Activated naive CD8-positive, alpha-beta T cell treated with anti-CD3 and anti-CD28 coated beads for 36 hours (primary cell): ENCODE measurements at regions not wholly inside any gene's neighbourhood (a gene's known extent, or its start where the extent isn't known, plus 50 kb on each side); places are given as distances from the start of the nearest gene placed in this dataset.

Source experiments
- DNase-seq: peaks from one replicate; pipeline ENCODE4 v3.0.0; 2021
- H3K27ac Mint-ChIP-seq: one replicate; pipeline ENCODE4 v1.8.0; 2022; ENCODE audit warnings: mild to moderate bottlenecking, moderate library complexity, mixed read lengths
- H3K27me3 Mint-ChIP-seq: one replicate; pipeline ENCODE4 v1.8.0; 2022; ENCODE audit warnings: mild to moderate bottlenecking, mixed read lengths
- H3K36me3 Mint-ChIP-seq: one replicate; pipeline ENCODE4 v1.8.0; 2021; ENCODE audit warnings: mild to moderate bottlenecking, mixed read lengths
- H3K4me1 Mint-ChIP-seq: one replicate; pipeline ENCODE4 v1.8.0; 2021; ENCODE audit warnings: mixed read lengths
- H3K4me3 Mint-ChIP-seq: one replicate; pipeline ENCODE4 v1.8.0; 2022; ENCODE audit warnings: mild to moderate bottlenecking, moderate library complexity, mixed read lengths
- H3K9me3 Mint-ChIP-seq: one replicate; pipeline ENCODE4 v1.8.0; 2022; ENCODE audit warnings: mixed read lengths

- no peaks in the 10 kb centered on the region for H3K4me1 Mint-ChIP-seq
- H3K36me3 Mint-ChIP-seq, result no peaks in the 10 kb centered on the region
- no peak for DNase-seq
- peaks cover 15% of the 10 kb centered on the region for H3K9me3 Mint-ChIP-seq
- no peak overlapping the region for H3K4me3 Mint-ChIP-seq
- no peaks in the 10 kb centered on the region for H3K27me3 Mint-ChIP-seq
- H3K27ac Mint-ChIP-seq, result no peak overlapping the region
Observed at GRCh38 chr5:8491254-8491653, 622.3 kb downstream of the MTRR start.

GRCh38 chr5:8493176-8493575 lies 624.2 kb downstream of the MTRR start:
- Mint-ChIP-seq H3K27me3 (peaks cover 8% of the 10 kb centered on the region), H3K9me3 (peaks cover 28% of the 10 kb centered on the region), H3K36me3 (no peaks in the 10 kb centered on the region), H3K4me1 (no peaks in the 10 kb centered on the region), H3K27ac (no peak overlapping the region), H3K4me3 (no peak overlapping the region)
- no peak for DNase-seq

GRCh38 chr5:8500426-8500825 lies 631.5 kb downstream of the MTRR start:
- Mint-ChIP-seq H3K9me3 (peaks cover 30% of the 10 kb centered on the region), H3K4me3 (no peak overlapping the region), H3K27me3 (peaks cover 11% of the 10 kb centered on the region), H3K27ac (no peak overlapping the region), H3K36me3 (no peaks in the 10 kb centered on the region), H3K4me1 (no peaks in the 10 kb centered on the region)
- DNase-seq, result no peak

GRCh38 chr5:8505196-8505595 lies 636.2 kb downstream of the MTRR start:
- H3K27me3 Mint-ChIP-seq, result peaks cover 3% of the 10 kb centered on the region
- no peak overlapping the region for H3K27ac Mint-ChIP-seq
- no peaks in the 10 kb centered on the region for H3K4me1 Mint-ChIP-seq
- H3K36me3 Mint-ChIP-seq, result no peaks in the 10 kb centered on the region
- H3K9me3 Mint-ChIP-seq, result peaks cover under 1% of the 10 kb centered on the region
- no peak overlapping the region for H3K4me3 Mint-ChIP-seq
- no peak for DNase-seq

GRCh38 chr5:8508231-8508630 lies 639.3 kb downstream of the MTRR start:
- no peaks in the 10 kb centered on the region for H3K36me3 Mint-ChIP-seq
- H3K27ac Mint-ChIP-seq, result no peak overlapping the region
- H3K27me3 Mint-ChIP-seq, result peaks cover 3% of the 10 kb centered on the region
- no peak overlapping the region for H3K4me3 Mint-ChIP-seq
- no peak for DNase-seq
- peaks cover 5% of the 10 kb centered on the region for H3K9me3 Mint-ChIP-seq
- no peaks in the 10 kb centered on the region for H3K4me1 Mint-ChIP-seq

- Mint-ChIP-seq H3K27me3 (peaks cover 2% of the 10 kb centered on the region), H3K4me3 (no peak overlapping the region), H3K4me1 (no peaks in the 10 kb centered on the region), H3K27ac (no peak overlapping the region), H3K9me3 (peaks cover 2% of the 10 kb centered on the region), H3K36me3 (no peaks in the 10 kb centered on the region)
- DNase-seq, result no peak
Observed at GRCh38 chr5:8516356-8516755, 647.4 kb downstream of the MTRR start.

GRCh38 chr5:8517456-8517855 lies 648.5 kb downstream of the MTRR start:
- no peaks in the 10 kb centered on the region for H3K36me3 Mint-ChIP-seq
- no peak for DNase-seq
- no peak overlapping the region for H3K27ac Mint-ChIP-seq
- no peaks in the 10 kb centered on the region for H3K4me1 Mint-ChIP-seq
- H3K27me3 Mint-ChIP-seq, result peaks cover 2% of the 10 kb centered on the region
- H3K9me3 Mint-ChIP-seq, result peaks cover 1% of the 10 kb centered on the region
- no peak overlapping the region for H3K4me3 Mint-ChIP-seq

GRCh38 chr5:8520917-8521316 lies 652.0 kb downstream of the MTRR start:
- no peak for DNase-seq
- no peak overlapping the region for H3K27ac Mint-ChIP-seq
- H3K4me3 Mint-ChIP-seq, result no peak overlapping the region
- H3K27me3 Mint-ChIP-seq, result peaks cover 2% of the 10 kb centered on the region
- H3K36me3 Mint-ChIP-seq, result no peaks in the 10 kb centered on the region
- H3K4me1 Mint-ChIP-seq, result no peaks in the 10 kb centered on the region
- no peaks in the 10 kb centered on the region for H3K9me3 Mint-ChIP-seq

GRCh38 chr5:8521991-8522390 lies 653.0 kb downstream of the MTRR start:
- Mint-ChIP-seq H3K4me1 (no peaks in the 10 kb centered on the region), H3K9me3 (no peaks in the 10 kb centered on the region), H3K27ac (no peak overlapping the region), H3K4me3 (no peak overlapping the region), H3K27me3 (peaks cover 2% of the 10 kb centered on the region), H3K36me3 (no peaks in the 10 kb centered on the region)
- no peak for DNase-seq

GRCh38 chr5:8522646-8523045 lies 653.7 kb downstream of the MTRR start:
- DNase-seq, result no peak
- no peak overlapping the region for H3K4me3 Mint-ChIP-seq
- no peaks in the 10 kb centered on the region for H3K4me1 Mint-ChIP-seq
- H3K27me3 Mint-ChIP-seq, result peaks cover 2% of the 10 kb centered on the region
- H3K9me3 Mint-ChIP-seq, result no peaks in the 10 kb centered on the region
- no peak overlapping the region for H3K27ac Mint-ChIP-seq
- no peaks in the 10 kb centered on the region for H3K36me3 Mint-ChIP-seq

- Mint-ChIP-seq H3K27me3 (peaks cover 2% of the 10 kb centered on the region), H3K4me3 (no peak overlapping the region)
Observed at GRCh38 chr5:8523501-8523900, 654.6 kb downstream of the MTRR start.

GRCh38 chr5:8525819-8526218 lies 656.9 kb downstream of the MTRR start:
- no peaks in the 10 kb centered on the region for H3K36me3 Mint-ChIP-seq
- H3K4me1 Mint-ChIP-seq, result no peaks in the 10 kb centered on the region
- no peak overlapping the region for H3K4me3 Mint-ChIP-seq
- no peak for DNase-seq
- H3K27ac Mint-ChIP-seq, result no peak overlapping the region
- peaks cover 2% of the 10 kb centered on the region for H3K27me3 Mint-ChIP-seq
- H3K9me3 Mint-ChIP-seq, result no peaks in the 10 kb centered on the region

More at GRCh38 chr5:8523501-8523900, 654.6 kb downstream of the MTRR start:
- H3K9me3 Mint-ChIP-seq, result no peaks in the 10 kb centered on the region
- H3K36me3 Mint-ChIP-seq, result no peaks in the 10 kb centered on the region
- H3K4me1 Mint-ChIP-seq, result no peaks in the 10 kb centered on the region
- no peak for DNase-seq
- H3K27ac Mint-ChIP-seq, result no peak overlapping the region

- no peaks in the 10 kb centered on the region for H3K9me3 Mint-ChIP-seq
- no peaks in the 10 kb centered on the region for H3K36me3 Mint-ChIP-seq
- DNase-seq, result no peak
- no peak overlapping the region for H3K27ac Mint-ChIP-seq
- H3K27me3 Mint-ChIP-seq, result no peaks in the 10 kb centered on the region
- H3K4me3 Mint-ChIP-seq, result no peak overlapping the region
- no peaks in the 10 kb centered on the region for H3K4me1 Mint-ChIP-seq
Observed at GRCh38 chr5:8528106-8528505, 659.2 kb downstream of the MTRR start.

- no peaks in the 10 kb centered on the region for H3K4me1 Mint-ChIP-seq
Observed at GRCh38 chr5:8538821-8539220, 669.9 kb downstream of the MTRR start.

GRCh38 chr5:8540317-8540716 lies 671.4 kb downstream of the MTRR start:
- Mint-ChIP-seq H3K9me3 (no peaks in the 10 kb centered on the region), H3K36me3 (no peaks in the 10 kb centered on the region), H3K4me3 (no peak overlapping the region), H3K4me1 (no peaks in the 10 kb centered on the region), H3K27ac (no peak overlapping the region), H3K27me3 (peaks cover under 1% of the 10 kb centered on the region)
- DNase-seq, result no peak

More at GRCh38 chr5:8538821-8539220, 669.9 kb downstream of the MTRR start:
- DNase-seq, result no peak
- H3K27me3 Mint-ChIP-seq, result peaks cover 4% of the 10 kb centered on the region
- H3K36me3 Mint-ChIP-seq, result no peaks in the 10 kb centered on the region
- H3K27ac Mint-ChIP-seq, result no peak overlapping the region
- H3K9me3 Mint-ChIP-seq, result no peaks in the 10 kb centered on the region
- no peak overlapping the region for H3K4me3 Mint-ChIP-seq

- no peak overlapping the region for H3K4me3 Mint-ChIP-seq
Observed at GRCh38 chr5:8550921-8551320, 682.0 kb downstream of the MTRR start.

GRCh38 chr5:8553364-8553763 lies 684.4 kb downstream of the MTRR start:
- H3K27me3 Mint-ChIP-seq, result no peaks in the 10 kb centered on the region
- H3K4me1 Mint-ChIP-seq, result no peaks in the 10 kb centered on the region
- DNase-seq, result no peak
- peaks cover 12% of the 10 kb centered on the region for H3K9me3 Mint-ChIP-seq
- no peaks in the 10 kb centered on the region for H3K36me3 Mint-ChIP-seq
- H3K4me3 Mint-ChIP-seq, result no peak overlapping the region
- no peak overlapping the region for H3K27ac Mint-ChIP-seq

More at GRCh38 chr5:8550921-8551320, 682.0 kb downstream of the MTRR start:
- DNase-seq, result no peak
- H3K36me3 Mint-ChIP-seq, result no peaks in the 10 kb centered on the region
- no peaks in the 10 kb centered on the region for H3K27me3 Mint-ChIP-seq
- H3K4me1 Mint-ChIP-seq, result no peaks in the 10 kb centered on the region
- peaks cover 14% of the 10 kb centered on the region for H3K9me3 Mint-ChIP-seq
- no peak overlapping the region for H3K27ac Mint-ChIP-seq
